Fibroblast of gingiva (primary cell): ENCODE measurements at regions not wholly inside any gene's neighbourhood (a gene's known extent, or its start where the extent isn't known, plus 50 kb on each side); places are given as distances from the start of the nearest gene placed in this dataset.
A peak's percentile ranks its signal among the peaks of the same experiment; 100 is the strongest.
"Not testable (repeated sequence)": the region's sequence is repeated elsewhere in the genome, so short reads cannot be mapped to it uniquely, and the experiment has no call there.

Source experiments
- DNase-seq: peaks from one replicate; pipeline ENCODE4 v3.0.0-alpha.2; 2011; ENCODE audit warnings: low read depth

GRCh38 chr2:66103581-66103980 lies 331.3 kb upstream of the MEIS1 start:
- no peak for DNase-seq

DNA sequence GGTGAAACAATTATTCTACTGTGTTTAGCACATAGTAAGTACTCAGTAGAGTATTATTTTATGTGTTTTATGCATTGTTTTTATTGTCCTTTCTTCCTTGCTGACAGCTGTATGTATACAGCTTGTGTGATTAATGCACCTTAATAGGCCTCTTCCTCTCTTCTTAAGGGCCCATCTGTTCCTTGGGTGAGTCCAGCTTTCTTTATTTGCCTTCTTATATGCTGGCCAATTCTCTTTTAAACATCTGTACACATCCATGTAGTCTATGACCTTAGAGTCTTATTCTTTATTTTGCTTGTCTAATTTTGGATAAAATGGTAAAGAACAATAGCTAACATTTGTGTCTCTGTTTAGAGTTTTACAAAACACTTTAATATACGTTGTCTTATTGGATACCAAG lies 333.7 kb upstream of the MEIS1 start:
- no peak for DNase-seq

GRCh38 chr2:66095820-66096345 lies 339.0 kb upstream of the MEIS1 start:
- DNase-seq, result no peak

DNA sequence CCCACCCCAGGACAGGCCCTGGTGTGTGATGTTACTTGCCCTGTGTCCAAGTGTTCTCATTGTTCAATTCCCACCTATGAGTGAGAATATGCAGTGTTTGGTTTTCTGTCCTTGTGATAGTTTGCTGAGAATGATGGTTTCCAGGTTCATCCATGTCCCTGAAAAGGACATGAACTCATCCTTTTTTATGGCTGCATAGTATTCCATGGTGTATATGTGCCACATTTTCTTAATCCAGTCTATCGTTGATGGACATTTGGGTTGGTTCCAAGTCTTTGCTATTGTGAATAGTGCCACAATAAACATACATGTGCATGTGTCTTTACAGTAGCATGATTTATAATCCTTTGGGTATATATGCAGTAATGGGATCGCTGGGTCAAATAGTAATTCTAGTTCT lies 340.2 kb upstream of the MEIS1 start:
- not testable (repeated sequence) for DNase-seq

GRCh38 chr2:66093371-66093770 lies 341.6 kb upstream of the MEIS1 start:
- no peak for DNase-seq

- DNase-seq, result no peak
Observed at GRCh38 chr2:66084948-66085590, 349.9 kb upstream of the MEIS1 start.

DNA sequence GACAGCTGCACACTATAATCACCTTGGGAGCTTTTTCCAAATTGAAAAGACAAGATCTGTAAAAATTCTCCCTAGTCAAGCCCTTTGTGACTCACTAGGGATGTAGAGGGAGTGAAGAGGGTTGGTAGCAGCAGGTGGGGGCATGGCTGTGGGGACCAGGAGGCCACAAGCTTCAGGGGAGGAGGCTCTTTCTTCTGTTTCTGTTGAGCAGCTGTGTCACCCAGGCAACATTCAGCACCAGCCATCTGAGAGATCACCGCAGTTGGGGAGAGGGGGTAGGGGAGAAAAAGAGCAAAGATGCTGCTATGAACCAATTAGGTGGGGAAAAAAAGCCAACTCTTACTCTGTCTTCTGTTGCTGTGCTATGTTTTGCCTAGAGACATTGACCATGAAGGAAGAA lies 352.3 kb upstream of the MEIS1 start:
- DNase-seq, result no peak

DNA sequence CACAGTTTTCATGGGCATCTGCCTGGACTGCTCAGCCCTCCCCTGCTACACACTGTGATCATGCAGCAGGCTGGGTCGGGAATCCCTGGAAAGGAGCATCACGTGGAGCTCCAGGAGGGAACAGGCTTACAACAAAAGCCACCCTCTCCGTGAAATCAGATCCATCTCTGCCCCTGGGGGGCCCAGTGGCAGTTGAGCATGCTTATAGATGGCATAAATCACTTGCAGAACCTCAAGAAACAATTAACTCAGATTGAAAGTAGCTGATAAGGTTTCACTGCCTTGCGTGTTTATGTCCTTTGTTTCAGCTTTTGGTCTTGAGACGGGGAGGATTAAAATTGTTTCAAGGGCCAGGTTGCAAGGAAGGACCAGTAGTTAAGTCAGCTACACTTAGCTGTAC lies 354.8 kb upstream of the MEIS1 start:
- DNase-seq, result no peak

DNA sequence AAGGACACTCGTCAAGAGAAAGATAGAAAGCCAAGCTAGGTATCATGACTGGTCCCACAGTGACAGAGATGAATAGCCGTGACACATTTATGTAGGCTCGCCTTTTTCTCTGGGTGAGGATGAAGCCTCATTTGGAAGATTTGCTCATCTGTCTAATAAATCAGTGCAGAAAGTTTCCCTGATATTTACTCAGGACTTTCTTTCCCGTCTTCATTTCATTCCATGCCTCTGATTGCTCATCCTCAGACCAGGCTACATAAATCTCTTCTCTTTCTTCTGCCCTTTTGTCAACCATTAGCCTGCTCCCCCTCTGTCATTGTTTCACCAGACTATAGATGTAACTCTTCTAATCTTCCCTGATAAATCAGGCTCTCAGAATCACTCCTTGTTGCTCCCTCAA lies 361.8 kb upstream of the MEIS1 start:
- no peak for DNase-seq

DNA sequence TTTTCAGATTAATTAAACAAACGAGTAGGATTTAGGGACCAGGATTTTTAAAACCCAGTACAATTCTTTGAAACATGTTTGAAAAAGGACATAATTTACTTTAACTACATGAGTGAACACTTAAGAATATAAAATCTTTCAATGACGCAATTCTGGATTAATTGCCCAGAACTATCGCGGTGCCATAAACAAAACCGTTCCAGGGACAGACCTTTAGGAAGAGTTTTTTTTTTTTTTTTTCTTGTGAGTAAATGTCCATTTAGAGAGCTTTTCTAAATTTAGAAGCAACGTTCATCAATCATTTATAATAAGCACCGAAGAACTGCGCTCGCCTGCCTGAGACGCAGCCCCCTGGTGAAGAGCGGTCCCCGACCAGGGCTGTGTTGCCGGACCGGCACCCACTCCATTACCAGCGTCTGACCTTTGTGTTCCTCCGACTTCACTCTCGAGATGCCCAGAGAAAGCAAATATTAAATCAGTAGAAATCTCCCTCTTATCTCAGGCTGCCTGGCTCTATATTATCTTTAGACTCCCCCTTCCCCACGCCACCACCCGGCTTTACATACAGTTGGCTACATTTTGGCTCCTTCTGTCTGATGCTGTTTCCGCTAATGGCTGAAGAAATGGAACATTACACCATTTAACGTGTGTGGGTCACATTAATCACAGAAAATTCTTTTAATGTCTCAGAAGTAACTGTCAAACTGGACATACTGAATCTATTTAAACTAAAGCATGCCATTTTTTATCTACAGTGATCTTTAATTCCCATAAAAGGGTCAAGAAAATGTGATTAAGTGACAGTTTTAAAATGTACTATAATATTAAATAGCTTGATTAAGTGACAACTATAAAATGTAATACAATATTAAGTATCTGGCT lies 364.0 kb upstream of the MEIS1 start:
- DNase-seq, result no peak

DNA sequence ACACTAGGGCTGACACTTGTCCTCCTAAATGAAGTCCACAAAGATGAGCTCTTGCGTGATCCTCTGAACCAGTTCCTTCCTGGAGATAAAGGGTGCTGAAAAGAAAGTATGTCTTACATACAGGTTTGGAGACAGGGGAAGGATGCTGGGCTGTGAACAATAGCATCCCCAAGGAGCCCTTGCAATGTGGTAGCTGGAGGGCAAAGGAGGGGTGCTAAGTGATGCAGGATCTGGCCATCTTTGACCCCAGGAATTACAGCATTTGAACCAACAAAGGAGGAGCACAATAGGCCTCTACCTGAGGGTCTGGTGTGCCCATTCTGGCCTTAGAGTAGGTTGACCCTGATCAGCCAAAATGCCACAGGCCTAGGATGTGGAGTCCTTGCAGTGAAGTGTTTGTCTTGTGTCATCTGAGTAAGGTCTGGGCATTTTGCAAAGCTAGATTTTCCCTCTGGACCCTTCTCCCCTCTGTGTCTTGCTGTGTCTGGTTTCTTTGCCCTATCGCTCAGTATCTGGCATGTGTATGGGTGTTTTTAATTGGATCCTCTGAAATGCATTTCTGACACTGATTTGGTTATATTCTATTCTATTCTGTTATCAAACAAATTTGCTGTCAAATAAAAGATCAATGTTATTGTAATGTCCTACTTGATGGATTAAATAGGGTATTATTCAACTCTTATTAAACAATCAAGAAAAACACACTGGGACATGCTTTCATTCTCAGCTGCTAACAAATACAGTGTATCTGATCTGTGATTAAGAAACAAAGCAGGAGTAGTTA lies 364.8 kb upstream of the MEIS1 start:
- no peak for DNase-seq

DNA sequence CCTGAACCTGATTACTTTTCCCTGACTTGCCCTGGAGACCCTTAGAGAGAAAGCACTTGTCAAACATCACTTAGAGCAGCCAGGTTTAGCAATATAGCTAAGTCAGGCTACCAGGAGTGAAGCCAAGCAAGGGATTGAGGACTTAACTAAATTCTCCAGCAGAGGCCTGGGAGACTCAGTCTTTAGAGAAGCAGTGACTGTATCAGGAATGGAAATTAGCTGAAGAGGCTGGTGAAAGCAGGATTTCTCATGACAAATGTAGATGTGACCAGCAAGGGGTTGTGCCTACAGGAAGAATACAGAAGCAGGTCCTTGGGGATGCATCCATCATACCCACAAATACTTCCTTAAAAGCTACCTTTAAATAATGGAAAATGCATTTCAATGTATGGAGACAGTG lies 368.9 kb upstream of the MEIS1 start:
- DNase-seq, result no peak

DNA sequence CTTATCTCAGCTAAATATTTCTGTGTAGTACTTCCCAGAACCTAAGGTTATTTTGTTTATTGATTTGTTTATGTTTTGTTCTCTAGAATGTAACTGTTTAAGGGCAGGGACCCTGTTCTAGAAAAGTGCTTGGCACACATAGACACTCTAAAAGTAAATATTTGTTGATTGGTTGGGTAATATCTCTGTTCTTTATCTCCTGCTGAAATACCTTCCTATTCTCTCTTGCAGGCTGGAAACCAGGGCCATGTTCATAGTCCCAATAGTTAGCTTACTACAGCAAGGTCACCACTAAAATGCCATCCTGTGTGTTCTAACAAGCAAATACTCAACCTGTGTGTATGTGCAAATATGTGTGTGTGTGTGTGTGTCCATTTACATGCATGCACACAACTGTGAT lies 375.6 kb upstream of the MEIS1 start:
- DNase-seq, result no peak

DNA sequence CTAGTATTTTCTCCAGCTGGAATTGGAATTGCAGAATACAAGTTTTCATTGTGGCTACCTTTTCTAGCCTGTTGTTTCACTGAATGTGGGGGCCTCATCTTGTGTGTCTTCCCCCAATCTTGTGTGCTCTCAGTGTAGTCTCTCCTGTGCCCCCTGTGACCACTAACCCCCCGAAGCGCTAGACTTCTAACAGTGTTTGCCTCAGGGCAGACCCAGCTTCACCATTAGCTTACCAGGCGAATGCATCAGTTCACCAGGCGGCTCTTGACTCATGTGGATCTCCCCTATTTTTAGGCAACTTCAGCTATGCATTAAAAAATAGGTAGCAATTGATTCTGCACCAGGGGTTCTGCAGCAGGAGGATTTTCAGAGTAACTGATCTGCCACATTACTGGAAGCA lies 376.2 kb upstream of the MEIS1 start:
- no peak for DNase-seq

DNA sequence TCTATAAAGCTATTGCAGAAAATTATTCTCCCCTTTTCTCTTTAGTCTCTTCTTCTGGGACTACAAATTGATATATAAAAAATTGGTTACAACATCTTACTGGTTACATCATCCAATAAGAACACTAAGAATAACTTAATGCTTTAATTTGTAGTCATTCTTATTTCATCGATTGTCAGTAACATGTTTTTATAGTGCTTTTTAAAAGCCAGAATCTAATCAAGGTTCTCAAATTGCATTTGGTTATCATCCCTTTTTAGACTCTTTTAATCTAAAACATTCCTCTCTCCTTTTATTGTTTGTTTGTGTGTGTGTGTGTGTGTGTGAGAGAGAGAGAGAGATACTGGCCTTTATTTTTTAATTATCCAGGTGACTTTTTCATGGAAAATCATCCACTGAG lies 377.1 kb upstream of the MEIS1 start:
- no peak for DNase-seq

GRCh38 chr2:66050392-66050791 lies 384.5 kb upstream of the MEIS1 start:
- DNase-seq, result no peak

DNA sequence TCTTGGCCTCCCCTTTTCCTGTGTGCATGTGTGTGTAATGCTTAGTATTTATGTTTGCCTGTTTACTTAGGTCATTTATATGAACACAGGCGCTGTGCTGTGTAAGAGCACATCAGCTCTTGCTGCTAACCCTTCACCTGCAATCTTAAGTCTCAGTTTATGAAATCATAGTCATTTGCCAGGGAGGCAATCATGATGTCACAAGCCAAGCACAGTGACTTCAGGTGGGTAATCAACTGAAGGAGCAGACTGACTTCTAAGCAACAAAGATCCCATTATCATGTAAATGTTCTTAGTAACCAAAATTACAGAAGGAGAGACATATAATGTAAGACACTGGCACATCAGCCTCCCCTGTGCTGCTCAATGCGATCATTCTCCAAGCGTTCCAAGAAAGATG lies 386.3 kb upstream of the MEIS1 start:
- no peak for DNase-seq

DNA sequence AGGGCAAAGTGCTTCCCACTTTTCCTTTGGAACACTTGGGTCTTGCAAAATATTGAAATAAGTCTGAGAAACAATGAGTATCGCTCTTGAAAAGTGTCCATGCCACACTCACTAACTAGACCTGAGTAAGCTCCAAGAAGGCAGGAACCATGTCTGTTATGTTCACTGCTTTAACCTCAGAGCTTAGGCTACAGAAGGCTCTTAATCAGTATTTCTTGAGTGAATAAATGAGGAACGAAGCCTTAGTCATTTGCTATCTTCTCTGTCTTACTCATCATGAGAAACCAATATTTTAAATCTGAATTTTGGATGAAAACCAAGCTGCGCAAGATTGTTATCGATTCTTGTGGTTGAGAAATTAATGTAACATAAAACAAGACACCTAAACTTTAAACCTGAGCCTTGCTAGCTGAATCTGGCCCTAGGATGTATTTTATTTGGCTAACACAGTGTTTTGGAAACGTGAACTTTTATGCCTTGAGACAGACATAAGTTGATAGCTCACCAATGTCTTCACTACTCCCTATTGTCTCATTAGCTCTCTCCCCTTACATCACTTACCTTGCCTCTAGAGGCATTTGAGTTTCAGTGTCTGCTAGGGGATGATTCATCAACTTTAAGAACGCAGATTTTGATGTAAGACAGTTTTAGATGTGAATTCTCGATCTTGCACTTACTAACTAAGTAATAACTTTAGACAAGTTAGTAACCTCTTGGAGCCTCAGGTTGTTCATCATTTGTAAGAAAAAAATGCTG lies 392.8 kb upstream of the MEIS1 start:
- DNase-seq, result no peak

DNA sequence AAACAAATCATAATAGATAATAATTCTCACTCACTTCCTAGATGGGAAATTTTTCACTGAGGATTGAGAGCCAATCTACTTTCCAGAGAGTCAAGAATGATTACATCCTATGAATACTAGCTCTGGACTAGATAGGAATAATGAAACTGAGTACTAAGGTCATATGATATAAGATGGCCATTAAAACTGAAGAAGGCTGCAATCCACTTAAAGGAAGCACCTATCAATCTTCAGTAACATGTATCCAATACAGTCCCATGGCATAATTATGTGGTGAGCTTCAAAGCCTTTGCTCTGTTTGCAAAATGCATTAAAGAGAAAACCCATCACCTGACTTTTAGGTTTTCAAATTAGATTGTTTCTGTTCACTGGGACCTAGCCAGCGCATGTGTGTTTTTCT lies 398.0 kb upstream of the MEIS1 start:
- DNase-seq, result no peak

DNA sequence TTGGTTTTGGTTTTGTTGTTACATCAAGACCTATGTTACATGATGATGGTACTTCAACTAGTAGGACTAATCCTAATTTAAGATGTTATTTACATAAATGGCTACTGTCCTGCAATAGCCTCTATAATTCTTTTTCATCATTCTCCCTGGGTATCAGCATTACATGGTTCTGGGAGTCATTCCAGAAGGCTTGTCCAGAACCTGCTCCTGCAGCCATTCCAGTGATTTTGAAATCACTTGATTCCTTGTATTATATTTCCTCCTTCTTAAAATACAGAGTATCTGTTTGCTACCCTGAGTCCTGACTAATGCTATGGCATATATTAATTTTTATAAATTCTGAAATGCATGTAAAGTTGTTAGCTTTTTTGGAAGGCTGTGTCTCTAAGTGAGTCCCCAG lies 400.5 kb upstream of the MEIS1 start:
- peak; percentile 9 for DNase-seq

DNA sequence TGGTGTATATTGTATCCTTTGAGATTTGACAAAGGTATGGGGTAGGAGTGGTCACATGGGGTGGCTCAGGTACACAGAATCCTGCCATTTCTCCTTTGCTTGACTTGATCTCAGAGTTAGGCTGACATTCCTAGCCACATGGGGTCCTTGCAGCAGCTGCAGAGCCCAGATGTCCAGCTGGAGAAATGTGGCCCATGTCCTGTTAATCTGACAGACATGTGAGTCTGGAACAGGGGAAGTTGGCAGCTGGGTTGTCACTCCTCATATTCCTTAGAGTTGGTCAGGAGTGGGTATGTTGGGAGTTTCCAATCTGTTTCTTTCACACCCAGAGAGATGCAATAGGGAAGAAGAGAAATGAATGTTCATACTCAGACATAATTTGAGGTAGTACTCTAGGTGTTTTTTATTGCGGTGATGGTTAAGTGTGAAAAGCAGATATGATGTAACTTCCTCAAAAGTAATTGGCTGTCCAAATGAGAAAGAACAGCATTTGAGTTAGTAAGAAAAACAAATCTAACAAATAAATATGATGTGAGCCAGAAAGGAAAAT lies 402.6 kb upstream of the MEIS1 start:
- no peak for DNase-seq

DNA sequence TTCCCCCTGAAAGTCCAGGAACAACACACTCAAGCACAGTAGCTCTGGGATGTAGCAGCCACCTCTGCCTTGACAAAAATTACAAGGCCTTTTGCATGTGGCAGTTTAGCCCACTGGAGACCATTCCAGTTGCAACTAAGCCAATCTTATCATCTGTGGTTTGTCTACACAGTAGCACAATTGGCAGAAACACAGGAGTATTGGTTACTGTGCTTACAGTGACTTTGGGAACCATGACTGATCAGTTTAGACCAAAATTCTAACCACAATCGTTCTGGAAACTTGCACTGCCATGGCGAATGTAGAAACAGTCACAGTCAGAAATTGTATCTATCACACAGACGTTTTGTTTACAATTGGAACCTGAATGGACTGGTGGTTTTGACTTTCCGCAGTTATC lies 403.7 kb upstream of the MEIS1 start:
- no peak for DNase-seq
